Breast epithelium (tissue), 3 donors: ENCODE measurements at regions not wholly inside any gene's neighbourhood (a gene's known extent, or its start where the extent isn't known, plus 50 kb on each side); places are given as distances from the start of the nearest gene placed in this dataset.

ENCODE experiments used
- CTCF ChIP-seq, 3 donors: fragments of 450-650 bp; IDR thresholded peaks; one replicate each; pipeline ENCODE4 v1.5.1; 2016 to 2017; ENCODE audit warnings: antibody characterized with exemption in 3 of 3, mild to moderate bottlenecking in 3 of 3, moderate library complexity in 3 of 3
- POLR2A ChIP-seq: fragments of 450-650 bp; IDR thresholded peaks from one replicate; pipeline ENCODE4 v1.6.1; 2016; ENCODE audit warnings: antibody characterized with exemption, mild to moderate bottlenecking, moderate library complexity
- POLR2AphosphoS5 ChIP-seq, 3 donors: sonication (generic); formaldehyde crosslinking; IDR thresholded peaks; one replicate each; pipeline ENCODE4 v1.6.1; 2017; ENCODE audit warnings: antibody characterized with exemption in 3 of 3

- TF ChIP-seq POLR2A, result no peak
- TF ChIP-seq CTCF (IDR thresholded peaks at IDR 0.05), result no peak
- TF ChIP-seq POLR2AphosphoS5 (IDR thresholded peaks at IDR 0.05), result no peak
Measured at GRCh38 chr3:25084016-25084415, 344.0 kb upstream of the RARB start.
